AG09319 (cell line): ENCODE measurements at regions not wholly inside any gene's neighbourhood (a gene's known extent, or its start where the extent isn't known, plus 50 kb on each side); places are given as distances from the start of the nearest gene placed in this dataset.

Experiments
- DNase-seq: peaks from one replicate; pipeline ENCODE4 v3.0.0-alpha.2; 2010; ENCODE audit warnings: low read depth; ENCODE audit errors: extremely low read depth
- TF ChIP-seq, protein P1 (sequence below): IDR thresholded peaks from 2 replicates; pipeline ENCODE4 v1.5.1; 2011; ENCODE audit warnings: low read depth, mild to moderate bottlenecking, inconsistent platforms, low read length, moderate library complexity

DNA sequence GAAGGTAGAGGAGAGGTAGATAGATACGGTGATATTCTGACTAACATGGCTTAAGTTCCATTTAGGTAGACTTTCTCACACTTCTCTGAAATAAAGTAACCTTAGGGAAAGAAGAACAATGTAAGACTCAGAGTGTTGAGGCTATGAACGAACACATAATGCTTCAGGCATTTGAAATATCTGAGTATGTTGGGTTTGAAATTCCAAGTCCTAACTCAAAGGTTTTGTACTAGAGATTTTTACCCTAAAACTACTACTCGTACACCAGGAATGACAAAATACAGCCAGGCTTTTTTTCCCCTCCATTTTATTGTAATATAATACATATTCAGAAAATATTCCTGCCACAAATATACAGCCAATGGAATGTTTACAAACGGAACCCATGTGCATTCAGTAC, 592.6 kb downstream of the ETS1 start:
- TF ChIP-seq, protein P1, sequence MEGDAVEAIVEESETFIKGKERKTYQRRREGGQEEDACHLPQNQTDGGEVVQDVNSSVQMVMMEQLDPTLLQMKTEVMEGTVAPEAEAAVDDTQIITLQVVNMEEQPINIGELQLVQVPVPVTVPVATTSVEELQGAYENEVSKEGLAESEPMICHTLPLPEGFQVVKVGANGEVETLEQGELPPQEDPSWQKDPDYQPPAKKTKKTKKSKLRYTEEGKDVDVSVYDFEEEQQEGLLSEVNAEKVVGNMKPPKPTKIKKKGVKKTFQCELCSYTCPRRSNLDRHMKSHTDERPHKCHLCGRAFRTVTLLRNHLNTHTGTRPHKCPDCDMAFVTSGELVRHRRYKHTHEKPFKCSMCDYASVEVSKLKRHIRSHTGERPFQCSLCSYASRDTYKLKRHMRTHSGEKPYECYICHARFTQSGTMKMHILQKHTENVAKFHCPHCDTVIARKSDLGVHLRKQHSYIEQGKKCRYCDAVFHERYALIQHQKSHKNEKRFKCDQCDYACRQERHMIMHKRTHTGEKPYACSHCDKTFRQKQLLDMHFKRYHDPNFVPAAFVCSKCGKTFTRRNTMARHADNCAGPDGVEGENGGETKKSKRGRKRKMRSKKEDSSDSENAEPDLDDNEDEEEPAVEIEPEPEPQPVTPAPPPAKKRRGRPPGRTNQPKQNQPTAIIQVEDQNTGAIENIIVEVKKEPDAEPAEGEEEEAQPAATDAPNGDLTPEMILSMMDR, result no peak
- DNase-seq, result no peak

- TF ChIP-seq, protein P1, result no peak; the same call in 1 of the 2 replicates
- no peak for DNase-seq
These were observed 593.6 kb downstream of the ETS1 start for GRCh38 chr11:127993788-127994187.

DNA sequence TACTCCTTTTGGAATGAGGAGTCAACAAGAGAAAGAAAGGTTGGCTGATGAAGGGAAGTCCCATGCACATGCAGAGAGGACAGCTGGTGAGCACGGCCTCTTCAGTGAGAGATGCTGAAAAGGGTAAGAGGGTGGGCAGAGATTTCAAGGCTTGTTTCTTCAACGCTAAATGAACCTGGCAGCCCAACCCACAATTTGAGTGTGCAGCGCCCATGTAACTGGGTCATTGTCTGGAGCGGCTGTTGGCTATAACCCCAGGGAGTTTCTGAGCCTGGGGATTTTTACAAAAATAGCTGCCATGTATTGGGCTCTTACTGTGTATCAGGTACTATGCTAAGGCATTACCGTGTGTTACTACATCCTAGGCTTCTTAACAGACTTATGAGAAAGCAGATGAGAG, 594.1 kb downstream of the ETS1 start:
- no peak for DNase-seq
- TF ChIP-seq, protein P1, result no peak

- TF ChIP-seq, protein P1, result no peak
- DNase-seq, result no peak
These were observed 601.3 kb downstream of the ETS1 start for GRCh38 chr11:127986073-127986472.

DNA sequence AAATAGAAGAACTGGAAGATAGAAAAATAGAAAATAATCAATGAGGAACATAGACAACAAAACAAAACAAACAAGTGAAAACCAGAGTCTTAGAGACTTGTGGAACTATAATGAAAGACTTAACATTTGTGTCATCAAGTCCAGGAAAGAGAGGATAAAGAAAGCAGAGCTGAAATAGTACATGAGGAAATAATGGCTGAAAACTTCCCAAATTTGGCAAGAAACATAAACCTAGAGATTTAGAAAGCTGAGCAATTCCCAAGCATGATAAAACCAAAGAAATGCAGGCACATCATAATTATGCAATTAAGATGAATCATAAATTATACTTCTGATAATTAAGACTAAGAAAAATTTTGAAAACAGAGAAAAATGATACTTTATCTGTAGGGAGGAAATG, 614.5 kb downstream of the ETS1 start:
- no peak for DNase-seq
- TF ChIP-seq, protein P1, result no peak

DNA sequence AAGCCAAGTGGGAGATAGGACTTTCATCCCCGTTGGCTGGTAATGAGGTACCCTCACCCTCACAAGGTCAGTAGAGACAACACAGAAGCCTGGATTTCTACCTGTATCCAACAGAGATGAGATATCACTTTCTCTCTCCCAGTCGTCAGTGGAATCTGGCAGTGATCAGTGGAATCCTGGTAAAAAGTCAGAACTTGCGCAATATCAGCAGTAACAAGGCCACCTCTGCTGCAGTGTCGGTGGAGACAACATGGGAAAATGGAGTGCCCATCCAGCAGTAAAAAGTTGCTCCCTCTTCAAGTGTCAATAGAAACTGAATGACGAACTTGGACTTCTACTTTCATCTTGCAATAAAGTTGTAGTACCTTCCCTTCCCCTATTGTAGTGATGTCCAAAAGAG, 615.9 kb downstream of the ETS1 start:
- TF ChIP-seq, protein P1, result no peak
- DNase-seq, result no peak

DNA sequence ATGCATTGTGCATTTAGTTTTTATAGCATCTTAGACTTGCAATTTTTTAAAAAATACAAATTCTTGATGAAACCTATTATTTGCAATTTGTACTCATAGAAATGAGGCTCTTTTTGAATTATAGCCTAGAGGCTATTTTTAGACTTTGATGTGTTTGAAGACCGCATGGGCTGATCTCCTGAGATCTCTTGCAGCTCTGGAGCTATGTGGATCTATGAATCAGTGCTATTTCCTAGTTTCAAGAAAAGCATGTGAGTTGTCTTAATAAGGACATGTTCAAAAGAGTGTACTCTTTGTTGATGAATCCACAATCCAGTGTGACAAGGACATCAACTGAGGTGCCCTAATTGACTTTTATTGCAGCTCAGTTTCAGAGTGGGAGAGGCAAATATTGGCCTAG, 620.5 kb downstream of the ETS1 start:
- no peak for DNase-seq
- TF ChIP-seq, protein P1, result no peak
